ENCODE measurements at regions not wholly inside any gene's neighbourhood (a gene's known extent, or its start where the extent isn't known, plus 50 kb on each side); places are given as distances from the start of the nearest gene placed in this dataset.

- BruUV-seq (replicated peaks), result no TSS peak
- H3K9me3 Mint-ChIP-seq (ENCODE audit: unreplicated experiment), result no peaks in the 10 kb centered on the region
- H3K27me3 ChIP-seq (replicated peaks; ENCODE audit: control insufficient read depth, insufficient read depth, low read length), result no peaks in the 10 kb centered on the region
- no peaks in the 10 kb centered on the region for H3K36me3 Mint-ChIP-seq (ENCODE audit: insufficient read depth, unreplicated experiment)
- H3K4me1 ChIP-seq, result no peaks in the 10 kb centered on the region
- POLR2A ChIA-PET, result no interaction called here
- H3K4me3 Mint-ChIP-seq (ENCODE audit: unreplicated experiment), result no peak overlapping the region
- no peak overlapping the region for H3K4me3 ChIP-seq (ENCODE audit: low read depth, low read length)
- H3K27me3 Mint-ChIP-seq (ENCODE audit: insufficient read depth, unreplicated experiment), result no peaks in the 10 kb centered on the region
- DNase-seq, result no peak
- H3K4me1 Mint-ChIP-seq (ENCODE audit: low read depth, unreplicated experiment), result no peaks in the 10 kb centered on the region
- intact Hi-C loops (cut with micrococcal nuclease; ENCODE audit: unreplicated experiment), result no loop called here
- no peaks in the 10 kb centered on the region for H3K9me3 ChIP-seq
- H3K36me3 ChIP-seq (ENCODE audit: control insufficient read depth, insufficient read depth, low read length), result no peaks in the 10 kb centered on the region
- CTCF ChIA-PET, result no interaction called here
- TF ChIP-seq CTCF (IDR thresholded peaks at IDR 0.05; ENCODE audit: insufficient read depth in 1 of 2, low read depth in 1 of 2, low read length in 1 of 2, severe bottlenecking in 1 of 2, unreplicated experiment in 1 of 2), result no peak
- H3K27ac Mint-ChIP-seq (ENCODE audit: unreplicated experiment), result no peak overlapping the region
These were observed 490.7 kb upstream of the B3GALT2 start for GRCh38 chr1:193676996-193677549.

DNA sequence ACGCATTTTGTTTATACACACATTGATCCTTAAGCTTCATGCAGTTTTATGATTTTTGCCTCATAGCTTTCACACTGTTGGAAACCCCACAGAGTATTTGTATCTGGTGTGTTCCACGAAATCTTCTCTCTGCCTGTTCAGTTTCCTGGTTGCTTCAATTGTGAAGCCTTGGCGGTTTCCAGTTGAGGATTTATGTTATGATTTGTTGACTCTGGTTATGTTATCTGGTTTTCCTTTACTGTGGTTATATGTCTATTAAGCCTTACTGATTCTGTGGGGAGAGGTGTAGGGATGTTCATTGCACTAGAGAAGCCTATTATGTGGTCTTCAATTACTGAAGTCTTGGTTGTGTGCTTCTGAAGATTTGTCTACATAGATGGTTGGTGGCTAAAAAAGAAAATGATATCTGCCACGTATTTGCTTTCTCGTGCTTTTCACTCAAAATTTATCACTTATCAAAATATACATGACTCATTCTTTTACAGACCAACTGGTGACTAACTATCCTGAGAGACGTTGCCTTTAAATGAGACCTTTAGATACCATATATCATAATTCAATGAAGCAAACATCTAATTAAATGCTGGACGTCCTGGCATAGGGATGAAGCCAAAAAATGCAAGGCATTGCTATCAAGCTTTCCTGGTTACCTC, 488.0 kb upstream of the B3GALT2 start:
- H3K4me3 Mint-ChIP-seq (ENCODE audit: unreplicated experiment), result no peak overlapping the region
- no peak overlapping the region for H3K27ac Mint-ChIP-seq (ENCODE audit: unreplicated experiment)
- no TSS peak for BruUV-seq (replicated peaks)
- no peak for TF ChIP-seq CTCF (IDR thresholded peaks at IDR 0.05; ENCODE audit: insufficient read depth in 1 of 2, low read depth in 1 of 2, low read length in 1 of 2, severe bottlenecking in 1 of 2, unreplicated experiment in 1 of 2)
- H3K4me1 Mint-ChIP-seq (ENCODE audit: low read depth, unreplicated experiment), result no peaks in the 10 kb centered on the region
- no peaks in the 10 kb centered on the region for H3K27me3 Mint-ChIP-seq (ENCODE audit: insufficient read depth, unreplicated experiment)
- DNase-seq, result no peak
- POLR2A ChIA-PET, result no interaction called here
- CTCF ChIA-PET, result no interaction called here
- H3K4me3 ChIP-seq (ENCODE audit: low read depth, low read length), result no peak overlapping the region
- H3K36me3 ChIP-seq (ENCODE audit: control insufficient read depth, insufficient read depth, low read length), result no peaks in the 10 kb centered on the region
- H3K9me3 ChIP-seq, result no peaks in the 10 kb centered on the region
- no peaks in the 10 kb centered on the region for H3K36me3 Mint-ChIP-seq (ENCODE audit: insufficient read depth, unreplicated experiment)
- intact Hi-C loops (cut with micrococcal nuclease; ENCODE audit: unreplicated experiment), result no loop called here
- no peaks in the 10 kb centered on the region for H3K9me3 Mint-ChIP-seq (ENCODE audit: unreplicated experiment)
- H3K27me3 ChIP-seq (replicated peaks; ENCODE audit: control insufficient read depth, insufficient read depth, low read length), result no peaks in the 10 kb centered on the region
- H3K4me1 ChIP-seq, result no peaks in the 10 kb centered on the region

GRCh38 chr1:193666485-193667083, 480.2 kb upstream of the B3GALT2 start:
- no peak overlapping the region for H3K27ac Mint-ChIP-seq (ENCODE audit: unreplicated experiment)
- H3K27me3 ChIP-seq (replicated peaks; ENCODE audit: control insufficient read depth, insufficient read depth, low read length), result no peaks in the 10 kb centered on the region
- ChIA-PET CTCF (no interaction called here), POLR2A (no interaction called here)
- no peaks in the 10 kb centered on the region for H3K36me3 ChIP-seq (ENCODE audit: control insufficient read depth, insufficient read depth, low read length)
- H3K9me3 ChIP-seq, result no peaks in the 10 kb centered on the region
- H3K27me3 Mint-ChIP-seq (ENCODE audit: insufficient read depth, unreplicated experiment), result no peaks in the 10 kb centered on the region
- H3K4me1 ChIP-seq, result no peaks in the 10 kb centered on the region
- no peak for TF ChIP-seq CTCF (IDR thresholded peaks at IDR 0.05; ENCODE audit: insufficient read depth in 1 of 2, low read depth in 1 of 2, low read length in 1 of 2, severe bottlenecking in 1 of 2, unreplicated experiment in 1 of 2)
- BruUV-seq (replicated peaks), result no TSS peak
- H3K4me1 Mint-ChIP-seq (ENCODE audit: low read depth, unreplicated experiment), result no peaks in the 10 kb centered on the region
- intact Hi-C loops (cut with micrococcal nuclease; ENCODE audit: unreplicated experiment), result no loop called here
- H3K4me3 Mint-ChIP-seq (ENCODE audit: unreplicated experiment), result no peak overlapping the region
- H3K36me3 Mint-ChIP-seq (ENCODE audit: insufficient read depth, unreplicated experiment), result no peaks in the 10 kb centered on the region
- no peak for DNase-seq
- H3K9me3 Mint-ChIP-seq (ENCODE audit: unreplicated experiment), result no peaks in the 10 kb centered on the region
- H3K4me3 ChIP-seq (ENCODE audit: low read depth, low read length), result no peak overlapping the region
